ENCODE measurements at regions not wholly inside any gene's neighbourhood (a gene's known extent, or its start where the extent isn't known, plus 50 kb on each side); places are given as distances from the start of the nearest gene placed in this dataset.
"Not testable (repeated sequence)": the region's sequence is repeated elsewhere in the genome, so short reads cannot be mapped to it uniquely, and the experiment has no call there.

- H3K4me1 ChIP-seq = peaks cover 4 to 5% of the 10 kb centered on the region in 2 donors
Measured at GRCh38 chr2:145374165-145374564, 854.2 kb upstream of the ZEB2 start.

DNA sequence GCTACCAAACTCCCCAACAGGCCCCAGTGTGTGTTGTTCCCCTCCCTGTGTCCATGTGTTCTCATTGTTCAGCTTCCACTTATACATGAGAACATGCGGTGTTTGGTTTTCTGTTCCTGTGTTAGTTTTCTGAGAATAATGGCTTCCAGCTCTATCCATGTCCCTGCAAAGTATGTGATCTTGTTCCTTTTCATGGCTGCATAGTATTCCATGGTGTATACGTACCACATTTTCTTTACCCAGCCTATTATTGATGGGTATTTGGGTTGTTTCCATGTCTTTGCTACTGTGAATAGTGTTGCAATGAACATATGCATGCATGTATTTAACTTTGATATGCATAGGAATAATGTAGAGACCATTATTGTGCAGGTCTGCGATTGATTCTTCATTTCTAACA is 847.4 kb upstream of the ZEB2 start:
- H3K27me3 ChIP-seq; DNase-seq; H3K36me3 ChIP-seq; H3K4me3 ChIP-seq (replicated peaks in 1 of 3); H3K27ac ChIP-seq; H3K4me1 ChIP-seq; H3K9me3 ChIP-seq; intact Hi-C loops (cut with DNase I): not testable (repeated sequence)
- whole genome bisulfite sequencing, 2 donors = 97 to 98% methylated on average over 3 of the region's 3 CpGs

More at GRCh38 chr2:145374165-145374564, 854.2 kb upstream of the ZEB2 start:
- H3K27ac ChIP-seq = no peak overlapping the region
- no peak for DNase-seq
- TF ChIP-seq CTCF (IDR thresholded peaks at IDR 0.05) (no peak), POLR2A (IDR thresholded peaks at IDR 0.05) (no peak)
- H3K4me3 ChIP-seq (replicated peaks in 1 of 3) = no peak overlapping the region
- H3K9me3 ChIP-seq = no peaks in the 10 kb centered on the region
- intact Hi-C loops (cut with DNase I) = no loop called here
- H3K27me3 ChIP-seq = no peaks in the 10 kb centered on the region
- no peaks in the 10 kb centered on the region for H3K36me3 ChIP-seq

GRCh38 chr2:145366341-145366740 is 846.4 kb upstream of the ZEB2 start:
- Histone ChIP-seq H3K36me3 (no peaks in the 10 kb centered on the region), H3K9me3 (no peaks in the 10 kb centered on the region), H3K27me3 (no peaks in the 10 kb centered on the region), H3K27ac (no peak overlapping the region), H3K4me1 (peaks cover 4 to 5% of the 10 kb centered on the region in 2 donors), H3K4me3 (replicated peaks in 1 of 3) (no peak overlapping the region)
- no peak for TF ChIP-seq POLR2A (IDR thresholded peaks at IDR 0.05)
- TF ChIP-seq CTCF (IDR thresholded peaks at IDR 0.05) = no peak
- intact Hi-C loops (cut with DNase I) = no loop called here
- DNase-seq = no peak

- no peak overlapping the region for H3K4me3 ChIP-seq (replicated peaks in 1 of 3)
- no peaks in the 10 kb centered on the region for H3K36me3 ChIP-seq
- intact Hi-C loops (cut with DNase I) = no loop called here
- WGBS, 2 donors = 84 to 92% methylated on average over 7 of the region's 7 CpGs
- no peaks in the 10 kb centered on the region for H3K27me3 ChIP-seq
- H3K4me1 ChIP-seq = no peaks in the 10 kb centered on the region
- H3K9me3 ChIP-seq = no peaks in the 10 kb centered on the region
- no peak overlapping the region for H3K27ac ChIP-seq
- DNase-seq = no peak
- TF ChIP-seq CTCF (IDR thresholded peaks at IDR 0.05) (no peak), POLR2A (IDR thresholded peaks at IDR 0.05) (no peak)
Measured at GRCh38 chr2:145360129-145360790, 840.3 kb upstream of the ZEB2 start.

DNA sequence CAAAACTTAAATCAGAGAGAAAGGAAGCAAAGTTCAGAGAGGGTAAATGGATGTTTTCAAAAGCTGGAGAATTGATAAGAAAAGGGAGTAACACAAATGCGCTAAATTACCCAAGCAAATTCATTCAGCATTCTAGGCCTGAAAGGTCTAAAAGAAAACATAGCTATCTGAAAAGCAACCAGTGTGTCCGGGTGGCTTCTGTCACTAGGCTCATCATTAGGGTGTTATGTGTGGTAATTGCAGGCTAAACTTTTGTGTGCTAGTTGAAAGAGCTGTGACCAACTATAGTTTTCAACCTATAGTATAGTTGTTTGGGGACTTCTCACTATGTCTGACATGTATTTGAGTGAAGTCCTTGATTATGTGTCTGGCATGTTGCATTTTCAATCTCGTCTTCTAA is 839.6 kb upstream of the ZEB2 start:
- H3K36me3 ChIP-seq = no peaks in the 10 kb centered on the region
- H3K4me1 ChIP-seq = no peaks in the 10 kb centered on the region
- no peak overlapping the region for H3K4me3 ChIP-seq (replicated peaks in 1 of 3)
- H3K27me3 ChIP-seq = no peaks in the 10 kb centered on the region
- no peak for DNase-seq
- no peaks in the 10 kb centered on the region for H3K9me3 ChIP-seq
- no peak for TF ChIP-seq POLR2A (IDR thresholded peaks at IDR 0.05)
- intact Hi-C loops (cut with DNase I) = no loop called here
- no peak overlapping the region for H3K27ac ChIP-seq
- WGBS, 2 donors = 87 to 88% methylated on average over 3 of the region's 3 CpGs

DNA sequence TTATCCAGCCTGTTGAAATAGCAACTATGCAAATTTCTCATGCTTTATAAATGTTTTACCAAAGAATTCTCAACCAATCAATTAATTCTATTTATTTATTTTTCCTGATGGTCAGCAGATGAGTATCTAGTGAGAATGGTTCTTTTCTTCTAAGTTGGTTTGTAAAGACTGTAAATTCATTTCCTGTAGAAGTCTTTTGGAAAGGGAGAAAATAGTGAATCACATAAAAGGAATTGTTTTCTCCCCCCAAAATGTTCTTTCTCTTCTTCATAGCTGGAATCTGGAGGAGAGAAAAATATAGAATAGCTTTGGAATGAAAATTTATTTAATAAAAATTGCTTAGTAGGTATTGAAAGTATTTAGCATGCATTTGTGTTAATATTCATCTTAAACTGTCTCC is 836.1 kb upstream of the ZEB2 start:
- H3K27ac ChIP-seq = no peak overlapping the region
- no peak overlapping the region for H3K4me3 ChIP-seq (replicated peaks in 1 of 3)
- DNase-seq = no peak
- no peak for TF ChIP-seq CTCF (IDR thresholded peaks at IDR 0.05)
- H3K36me3 ChIP-seq = no peaks in the 10 kb centered on the region
- intact Hi-C loops (cut with DNase I) = no loop called here
- no peaks in the 10 kb centered on the region for H3K27me3 ChIP-seq
- H3K9me3 ChIP-seq = no peaks in the 10 kb centered on the region
- no peaks in the 10 kb centered on the region for H3K4me1 ChIP-seq
